GM23338 (cell line): ENCODE measurements at regions not wholly inside any gene's neighbourhood (a gene's known extent, or its start where the extent isn't known, plus 50 kb on each side); places are given as distances from the start of the nearest gene placed in this dataset.

Source experiments
- CREB1 ChIP-seq: fragments of 250-450 bp; sonication (Bioruptor Pico); IDR thresholded peaks from 2 replicates; pipeline ENCODE4 v1.5.0; 2020; ENCODE audit warnings: low read depth, mild to moderate bottlenecking, moderate library complexity
- CTCF ChIP-seq, 2 experiments: fragments of 200-600 bp in 1 of 2; sonication (generic) in 1 of 2; conservative IDR thresholded peaks; 2 replicates each; pipeline versions ENCODE4 v1.5.1 to v1.6.1; 2016 to 2017; ENCODE audit warnings: antibody characterized with exemption in 2 of 2, low read depth in 2 of 2, mild to moderate bottlenecking in 2 of 2, moderate library complexity in 1 of 2
- ETS1 ChIP-seq: IDR thresholded peaks from 2 replicates; pipeline ENCODE4 v1.6.1; 2016; ENCODE audit warnings: antibody characterized with exemption
- EZH2 ChIP-seq: fragments of 200-600 bp; sonication (generic); IDR thresholded peaks from one replicate; pipeline ENCODE4 v1.8.0; 2017; ENCODE audit warnings: antibody characterized with exemption, mild to moderate bottlenecking, low read depth; ENCODE audit not compliant: unreplicated experiment
- EZH2phosphoT487 ChIP-seq: fragments of 200-600 bp; sonication (generic); IDR thresholded peaks from one replicate; pipeline ENCODE4 v1.8.1; 2018; ENCODE audit warnings: antibody characterized with exemption; ENCODE audit not compliant: unreplicated experiment
- JUNB ChIP-seq: IDR thresholded peaks from one replicate; pipeline ENCODE4 v1.6.1; 2016; ENCODE audit warnings: antibody characterized with exemption; ENCODE audit not compliant: unreplicated experiment
- POLR2AphosphoS5 ChIP-seq: IDR thresholded peaks from 2 replicates; pipeline ENCODE4 v1.6.1; 2016; ENCODE audit warnings: antibody characterized with exemption, low read depth
- STAT1 ChIP-seq: IDR thresholded peaks from one replicate; pipeline ENCODE4 v1.6.1; 2016; ENCODE audit warnings: antibody characterized with exemption; ENCODE audit not compliant: unreplicated experiment
- ZNF114 ChIP-seq: fragments of 250-450 bp; sonication (Bioruptor Pico); IDR thresholded peaks from 2 replicates; pipeline ENCODE4 v1.5.0; 2020; ENCODE audit warnings: mild to moderate bottlenecking, moderate library complexity
- ZNF331 ChIP-seq: fragments of 250-450 bp; sonication (Bioruptor Pico); IDR thresholded peaks from 2 replicates; pipeline ENCODE4 v1.5.0; 2020; ENCODE audit warnings: low read depth, mild to moderate bottlenecking, moderate library complexity
- TF ChIP-seq, protein P1 (sequence below): fragments of 250-450 bp; sonication (Bioruptor Pico); IDR thresholded peaks from 2 replicates; pipeline ENCODE4 v1.5.0; 2020; ENCODE audit warnings: mild to moderate bottlenecking, moderate library complexity
- TF ChIP-seq, protein P2 (sequence below): IDR thresholded peaks from one replicate; pipeline ENCODE4 v1.6.1; 2018; ENCODE audit warnings: antibody characterized with exemption; ENCODE audit not compliant: unreplicated experiment

DNA sequence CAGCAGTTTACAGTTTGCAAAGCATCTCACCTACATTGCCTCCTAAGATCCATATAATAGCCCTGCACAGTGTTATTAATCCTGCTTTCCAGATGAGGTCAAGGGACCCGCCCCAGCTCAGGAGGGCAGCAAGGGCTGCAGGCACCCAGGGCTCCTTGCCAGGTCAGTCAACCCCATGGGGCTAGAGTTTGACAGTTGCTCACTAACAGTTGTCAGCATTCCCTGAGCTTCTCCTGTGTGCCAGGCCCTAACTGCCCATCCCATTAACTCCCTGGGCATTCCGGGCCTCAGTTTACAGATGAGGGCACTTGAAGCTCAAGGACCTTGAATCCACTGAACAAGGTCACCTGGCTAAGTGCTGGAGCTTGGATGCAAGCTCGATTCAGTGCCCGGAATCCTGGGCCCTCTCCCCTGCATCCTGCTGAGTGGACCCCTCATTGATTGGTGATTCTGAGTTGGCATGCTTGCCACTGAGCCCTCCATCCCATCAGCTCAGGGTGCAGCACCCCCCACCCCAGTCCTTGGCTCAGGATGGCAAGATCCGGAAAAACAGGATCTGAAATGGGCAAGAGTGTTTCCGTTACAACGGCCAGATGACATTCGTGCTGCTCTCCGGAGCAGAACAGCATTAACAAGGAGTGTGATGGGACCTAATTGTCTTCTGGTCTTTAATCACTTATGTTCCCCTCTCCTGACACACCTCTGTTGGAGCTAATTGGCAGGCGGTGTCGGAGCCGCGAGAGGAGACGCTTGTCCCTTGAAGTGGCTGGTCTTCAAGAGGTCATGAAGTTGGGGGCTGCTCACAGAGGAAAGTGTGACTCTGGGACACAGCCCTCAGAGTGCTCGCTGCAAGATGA is 87.4 kb upstream of the SHISAL1 start:
- TF ChIP-seq JUNB (no peak), CTCF (conservative IDR thresholded peaks at IDR 0.05; ENCODE audit: low read depth in 2 of 2) (no peak), EZH2phosphoT487 (no peak), EZH2 (no peak), STAT1 (no peak), POLR2AphosphoS5 (no peak), CREB1 (CRISPR knock-in tag) (no peak), ETS1 (no peak), ZNF331 (CRISPR knock-in tag) (no peak), ZNF114 (CRISPR knock-in tag) (no peak)
- TF ChIP-seq, protein P1, sequence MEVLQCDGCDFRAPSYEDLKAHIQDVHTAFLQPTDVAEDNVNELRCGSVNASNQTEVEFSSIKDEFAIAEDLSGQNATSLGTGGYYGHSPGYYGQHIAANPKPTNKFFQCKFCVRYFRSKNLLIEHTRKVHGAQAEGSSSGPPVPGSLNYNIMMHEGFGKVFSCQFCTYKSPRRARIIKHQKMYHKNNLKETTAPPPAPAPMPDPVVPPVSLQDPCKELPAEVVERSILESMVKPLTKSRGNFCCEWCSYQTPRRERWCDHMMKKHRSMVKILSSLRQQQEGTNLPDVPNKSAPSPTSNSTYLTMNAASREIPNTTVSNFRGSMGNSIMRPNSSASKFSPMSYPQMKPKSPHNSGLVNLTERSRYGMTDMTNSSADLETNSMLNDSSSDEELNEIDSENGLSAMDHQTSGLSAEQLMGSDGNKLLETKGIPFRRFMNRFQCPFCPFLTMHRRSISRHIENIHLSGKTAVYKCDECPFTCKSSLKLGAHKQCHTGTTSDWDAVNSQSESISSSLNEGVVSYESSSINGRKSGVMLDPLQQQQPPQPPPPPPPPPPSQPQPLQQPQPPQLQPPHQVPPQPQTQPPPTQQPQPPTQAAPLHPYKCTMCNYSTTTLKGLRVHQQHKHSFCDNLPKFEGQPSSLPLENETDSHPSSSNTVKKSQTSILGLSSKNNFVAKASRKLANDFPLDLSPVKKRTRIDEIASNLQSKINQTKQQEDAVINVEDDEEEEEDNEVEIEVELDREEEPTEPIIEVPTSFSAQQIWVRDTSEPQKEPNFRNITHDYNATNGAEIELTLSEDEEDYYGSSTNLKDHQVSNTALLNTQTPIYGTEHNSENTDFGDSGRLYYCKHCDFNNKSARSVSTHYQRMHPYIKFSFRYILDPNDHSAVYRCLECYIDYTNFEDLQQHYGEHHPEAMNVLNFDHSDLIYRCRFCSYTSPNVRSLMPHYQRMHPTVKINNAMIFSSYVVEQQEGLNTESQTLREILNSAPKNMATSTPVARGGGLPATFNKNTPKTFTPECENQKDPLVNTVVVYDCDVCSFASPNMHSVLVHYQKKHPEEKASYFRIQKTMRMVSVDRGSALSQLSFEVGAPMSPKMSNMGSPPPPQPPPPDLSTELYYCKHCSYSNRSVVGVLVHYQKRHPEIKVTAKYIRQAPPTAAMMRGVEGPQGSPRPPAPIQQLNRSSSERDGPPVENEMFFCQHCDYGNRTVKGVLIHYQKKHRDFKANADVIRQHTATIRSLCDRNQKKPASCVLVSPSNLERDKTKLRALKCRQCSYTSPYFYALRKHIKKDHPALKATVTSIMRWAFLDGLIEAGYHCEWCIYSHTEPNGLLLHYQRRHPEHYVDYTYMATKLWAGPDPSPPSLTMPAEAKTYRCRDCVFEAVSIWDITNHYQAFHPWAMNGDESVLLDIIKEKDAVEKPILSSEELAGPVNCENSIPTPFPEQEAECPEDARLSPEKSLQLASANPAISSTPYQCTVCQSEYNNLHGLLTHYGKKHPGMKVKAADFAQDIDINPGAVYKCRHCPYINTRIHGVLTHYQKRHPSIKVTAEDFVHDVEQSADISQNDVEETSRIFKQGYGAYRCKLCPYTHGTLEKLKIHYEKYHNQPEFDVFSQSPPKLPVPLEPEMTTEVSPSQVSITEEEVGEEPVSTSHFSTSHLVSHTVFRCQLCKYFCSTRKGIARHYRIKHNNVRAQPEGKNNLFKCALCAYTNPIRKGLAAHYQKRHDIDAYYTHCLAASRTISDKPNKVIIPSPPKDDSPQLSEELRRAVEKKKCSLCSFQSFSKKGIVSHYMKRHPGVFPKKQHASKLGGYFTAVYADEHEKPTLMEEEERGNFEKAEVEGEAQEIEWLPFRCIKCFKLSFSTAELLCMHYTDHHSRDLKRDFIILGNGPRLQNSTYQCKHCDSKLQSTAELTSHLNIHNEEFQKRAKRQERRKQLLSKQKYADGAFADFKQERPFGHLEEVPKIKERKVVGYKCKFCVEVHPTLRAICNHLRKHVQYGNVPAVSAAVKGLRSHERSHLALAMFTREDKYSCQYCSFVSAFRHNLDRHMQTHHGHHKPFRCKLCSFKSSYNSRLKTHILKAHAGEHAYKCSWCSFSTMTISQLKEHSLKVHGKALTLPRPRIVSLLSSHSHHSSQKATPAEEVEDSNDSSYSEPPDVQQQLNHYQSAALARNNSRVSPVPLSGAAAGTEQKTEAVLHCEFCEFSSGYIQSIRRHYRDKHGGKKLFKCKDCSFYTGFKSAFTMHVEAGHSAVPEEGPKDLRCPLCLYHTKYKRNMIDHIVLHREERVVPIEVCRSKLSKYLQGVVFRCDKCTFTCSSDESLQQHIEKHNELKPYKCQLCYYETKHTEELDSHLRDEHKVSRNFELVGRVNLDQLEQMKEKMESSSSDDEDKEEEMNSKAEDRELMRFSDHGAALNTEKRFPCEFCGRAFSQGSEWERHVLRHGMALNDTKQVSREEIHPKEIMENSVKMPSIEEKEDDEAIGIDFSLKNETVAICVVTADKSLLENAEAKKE (CRISPR knock-in tag) = no peak
- TF ChIP-seq, protein P2, sequence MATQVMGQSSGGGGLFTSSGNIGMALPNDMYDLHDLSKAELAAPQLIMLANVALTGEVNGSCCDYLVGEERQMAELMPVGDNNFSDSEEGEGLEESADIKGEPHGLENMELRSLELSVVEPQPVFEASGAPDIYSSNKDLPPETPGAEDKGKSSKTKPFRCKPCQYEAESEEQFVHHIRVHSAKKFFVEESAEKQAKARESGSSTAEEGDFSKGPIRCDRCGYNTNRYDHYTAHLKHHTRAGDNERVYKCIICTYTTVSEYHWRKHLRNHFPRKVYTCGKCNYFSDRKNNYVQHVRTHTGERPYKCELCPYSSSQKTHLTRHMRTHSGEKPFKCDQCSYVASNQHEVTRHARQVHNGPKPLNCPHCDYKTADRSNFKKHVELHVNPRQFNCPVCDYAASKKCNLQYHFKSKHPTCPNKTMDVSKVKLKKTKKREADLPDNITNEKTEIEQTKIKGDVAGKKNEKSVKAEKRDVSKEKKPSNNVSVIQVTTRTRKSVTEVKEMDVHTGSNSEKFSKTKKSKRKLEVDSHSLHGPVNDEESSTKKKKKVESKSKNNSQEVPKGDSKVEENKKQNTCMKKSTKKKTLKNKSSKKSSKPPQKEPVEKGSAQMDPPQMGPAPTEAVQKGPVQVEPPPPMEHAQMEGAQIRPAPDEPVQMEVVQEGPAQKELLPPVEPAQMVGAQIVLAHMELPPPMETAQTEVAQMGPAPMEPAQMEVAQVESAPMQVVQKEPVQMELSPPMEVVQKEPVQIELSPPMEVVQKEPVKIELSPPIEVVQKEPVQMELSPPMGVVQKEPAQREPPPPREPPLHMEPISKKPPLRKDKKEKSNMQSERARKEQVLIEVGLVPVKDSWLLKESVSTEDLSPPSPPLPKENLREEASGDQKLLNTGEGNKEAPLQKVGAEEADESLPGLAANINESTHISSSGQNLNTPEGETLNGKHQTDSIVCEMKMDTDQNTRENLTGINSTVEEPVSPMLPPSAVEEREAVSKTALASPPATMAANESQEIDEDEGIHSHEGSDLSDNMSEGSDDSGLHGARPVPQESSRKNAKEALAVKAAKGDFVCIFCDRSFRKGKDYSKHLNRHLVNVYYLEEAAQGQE = no peak
